SKM-1 (cell line): ENCODE measurements at regions not wholly inside any gene's neighbourhood (a gene's known extent, or its start where the extent isn't known, plus 50 kb on each side); places are given as distances from the start of the nearest gene placed in this dataset.

Experiments used
- DNase-seq: peaks from one replicate; lab custom pipeline; 2025; ENCODE audit not compliant: unreplicated experiment; lab: John Stamatoyannopoulos, UW

- no peak for DNase-seq
Observed at GRCh38 chr16:86389566-86390328, 120.6 kb upstream of the FOXF1 start.

GRCh38 chr16:86390335-86390734 lies 120.0 kb upstream of the FOXF1 start:
- DNase-seq = no peak

- no peak for DNase-seq
Observed at GRCh38 chr16:86391486-86391885, 118.8 kb upstream of the FOXF1 start.

GRCh38 chr16:86391984-86392383 lies 118.3 kb upstream of the FOXF1 start:
- DNase-seq = no peak

- no peak for DNase-seq
Observed at GRCh38 chr16:86392436-86393152, 117.7 kb upstream of the FOXF1 start.

GRCh38 chr16:86393907-86394626 lies 116.3 kb upstream of the FOXF1 start:
- DNase-seq = no peak

GRCh38 chr16:86395477-86395876 lies 114.8 kb upstream of the FOXF1 start:
- no peak for DNase-seq

GRCh38 chr16:86396422-86396821 lies 113.9 kb upstream of the FOXF1 start:
- no peak for DNase-seq

- no peak for DNase-seq
Observed at GRCh38 chr16:86396901-86397311, 113.4 kb upstream of the FOXF1 start.

- no peak for DNase-seq
Observed at GRCh38 chr16:86398201-86398600, 112.1 kb upstream of the FOXF1 start.

GRCh38 chr16:86398622-86399021 lies 111.7 kb upstream of the FOXF1 start:
- no peak for DNase-seq

GRCh38 chr16:86401126-86401525 lies 109.2 kb upstream of the FOXF1 start:
- no peak for DNase-seq

- no peak for DNase-seq
Observed at GRCh38 chr16:86403085-86403484, 107.2 kb upstream of the FOXF1 start.

- DNase-seq = no peak
Observed at GRCh38 chr16:86403541-86404163, 106.7 kb upstream of the FOXF1 start.

- DNase-seq = no peak
Observed at GRCh38 chr16:86404678-86405077, 105.6 kb upstream of the FOXF1 start.

- DNase-seq = no peak
Observed at GRCh38 chr16:86405319-86405718, 105.0 kb upstream of the FOXF1 start.

- no peak for DNase-seq
Observed at GRCh38 chr16:86406056-86406455, 104.3 kb upstream of the FOXF1 start.

GRCh38 chr16:86408685-86409084 lies 101.6 kb upstream of the FOXF1 start:
- DNase-seq = no peak

- DNase-seq = no peak
Observed at GRCh38 chr16:86410081-86410480, 100.2 kb upstream of the FOXF1 start.

- DNase-seq = no peak
Observed at GRCh38 chr16:86410529-86410928, 99.8 kb upstream of the FOXF1 start.

GRCh38 chr16:86411897-86412296 lies 98.4 kb upstream of the FOXF1 start:
- no peak for DNase-seq
